Transverse colon (tissue), 4 donors: ENCODE measurements at regions not wholly inside any gene's neighbourhood (a gene's known extent, or its start where the extent isn't known, plus 50 kb on each side); places are given as distances from the start of the nearest gene placed in this dataset.

Experiments
- EP300 ChIP-seq: sonication (generic); formaldehyde crosslinking; IDR thresholded peaks from one replicate; pipeline ENCODE4 v1.6.1; 2017; ENCODE audit warnings: antibody characterized with exemption, low read depth
- POLR2A ChIP-seq: fragments of 450-650 bp; IDR thresholded peaks from one replicate; pipeline ENCODE4 v1.6.1; 2016; ENCODE audit warnings: antibody characterized with exemption, mild to moderate bottlenecking, moderate library complexity
- POLR2AphosphoS5 ChIP-seq, 3 donors: sonication (generic); formaldehyde crosslinking; IDR thresholded peaks; one replicate each; pipeline ENCODE4 v1.6.1; 2016; ENCODE audit warnings: antibody characterized with exemption in 3 of 3
- TF ChIP-seq, protein P1 (sequence below), 5 experiments: fragments of 200-600 bp in 3 of 5; fragments of 450-650 bp in 2 of 5; sonication (generic) in 3 of 5; IDR thresholded peaks; 1 replicate in 2 of 5; 2 replicates in 3 of 5; pipeline ENCODE4 v1.5.1; 2016 to 2017; ENCODE audit warnings: antibody characterized with exemption in 5 of 5, inconsistent platforms in 3 of 5, mild to moderate bottlenecking in 2 of 5, moderate library complexity in 1 of 5

DNA sequence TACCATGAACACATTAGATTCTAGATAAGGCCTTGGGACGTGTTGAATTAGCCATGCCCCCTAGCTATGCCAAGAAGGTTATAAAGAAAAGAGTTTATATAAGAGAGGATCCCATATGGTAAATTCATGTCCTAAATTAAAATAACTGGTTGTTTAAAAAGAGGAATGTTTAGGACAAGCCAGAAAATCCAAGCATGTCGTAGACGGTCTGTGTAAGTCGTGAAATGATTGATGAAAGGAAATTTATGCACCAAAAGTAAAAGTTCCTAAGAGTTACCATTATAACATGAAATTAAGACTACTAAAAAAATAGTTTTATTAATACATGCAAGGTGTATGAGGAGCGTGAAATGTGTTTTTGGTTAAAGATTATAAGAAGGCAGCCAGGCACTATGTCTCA lies 624.9 kb downstream of the ARL4A start:
- TF ChIP-seq, protein P1, sequence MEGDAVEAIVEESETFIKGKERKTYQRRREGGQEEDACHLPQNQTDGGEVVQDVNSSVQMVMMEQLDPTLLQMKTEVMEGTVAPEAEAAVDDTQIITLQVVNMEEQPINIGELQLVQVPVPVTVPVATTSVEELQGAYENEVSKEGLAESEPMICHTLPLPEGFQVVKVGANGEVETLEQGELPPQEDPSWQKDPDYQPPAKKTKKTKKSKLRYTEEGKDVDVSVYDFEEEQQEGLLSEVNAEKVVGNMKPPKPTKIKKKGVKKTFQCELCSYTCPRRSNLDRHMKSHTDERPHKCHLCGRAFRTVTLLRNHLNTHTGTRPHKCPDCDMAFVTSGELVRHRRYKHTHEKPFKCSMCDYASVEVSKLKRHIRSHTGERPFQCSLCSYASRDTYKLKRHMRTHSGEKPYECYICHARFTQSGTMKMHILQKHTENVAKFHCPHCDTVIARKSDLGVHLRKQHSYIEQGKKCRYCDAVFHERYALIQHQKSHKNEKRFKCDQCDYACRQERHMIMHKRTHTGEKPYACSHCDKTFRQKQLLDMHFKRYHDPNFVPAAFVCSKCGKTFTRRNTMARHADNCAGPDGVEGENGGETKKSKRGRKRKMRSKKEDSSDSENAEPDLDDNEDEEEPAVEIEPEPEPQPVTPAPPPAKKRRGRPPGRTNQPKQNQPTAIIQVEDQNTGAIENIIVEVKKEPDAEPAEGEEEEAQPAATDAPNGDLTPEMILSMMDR (IDR thresholded peaks at IDR 0.05): no peak
- no peak for TF ChIP-seq EP300
- no peak for TF ChIP-seq POLR2AphosphoS5 (IDR thresholded peaks at IDR 0.05)
- no peak for TF ChIP-seq POLR2A
